Heart left ventricle (tissue), 16 donors: ENCODE measurements at regions not wholly inside any gene's neighbourhood (a gene's known extent, or its start where the extent isn't known, plus 50 kb on each side); places are given as distances from the start of the nearest gene placed in this dataset.

Source experiments
- ATAC-seq, 4 donors: fragments of 200-7000 bp; cut with Tn5 transposase; one replicate each; pipeline ENCODE4 v1.9.1; 2020 to 2022; ENCODE audit warnings: moderate library complexity in 4 of 4, mild to moderate bottlenecking in 3 of 4, moderate number of reproducible peaks in 1 of 4
- DNase-seq, 5 donors: peaks; one replicate each; pipeline ENCODE4 v3.0.0-alpha.2; 2020
- H3K27ac ChIP-seq, 12 donors: fragments of 200-600 bp; sonication (generic) in 4 of 12; one replicate each; pipeline versions ENCODE4 v1.5.0 to v1.8.0; 2016 to 2022; ENCODE audit warnings: mild to moderate bottlenecking in 2 of 12
- H3K27me3 ChIP-seq, 9 donors: fragments of 200-600 bp; sonication (generic) in 2 of 9; one replicate each; pipeline versions ENCODE4 v1.5.1 to v1.8.0; 2016 to 2022; ENCODE audit warnings: mild to moderate bottlenecking in 3 of 9
- H3K36me3 ChIP-seq, 9 donors: fragments of 200-600 bp; sonication (generic) in 2 of 9; one replicate each; pipeline versions ENCODE4 v1.5.0 to v1.8.0; 2018 to 2022; ENCODE audit warnings: mild to moderate bottlenecking in 2 of 9
- H3K4me1 ChIP-seq, 12 donors: fragments of 200-600 bp; sonication (generic) in 4 of 12; one replicate each; pipeline versions ENCODE4 v1.5.0 to v1.8.0; 2016 to 2022; ENCODE audit warnings: mild to moderate bottlenecking in 3 of 12
- H3K4me3 ChIP-seq, 12 donors: fragments of 200-600 bp; sonication (generic) in 4 of 12; one replicate each; pipeline versions ENCODE4 v1.5.0 to v1.8.0; 2017 to 2022; ENCODE audit warnings: mild to moderate bottlenecking in 9 of 12, moderate library complexity in 4 of 12
- H3K9me3 ChIP-seq, 12 donors: fragments of 200-600 bp; sonication (generic) in 4 of 12; one replicate each; pipeline versions ENCODE4 v1.5.0 to v1.8.0; 2016 to 2022; ENCODE audit warnings: mild to moderate bottlenecking in 1 of 12
- POLR2A ChIP-seq, 2 donors: fragments of 450-650 bp; IDR thresholded peaks; one replicate each; pipeline ENCODE4 v1.6.1; 2017; ENCODE audit warnings: antibody characterized with exemption in 2 of 2, mild to moderate bottlenecking in 2 of 2, moderate library complexity in 2 of 2
- WGBS, 4 donors: extraction: QIAGEN DNeasy Blood & Tissue Kit in 2 of 4; methylation state at CpG; one replicate each; pipeline versions ENCODE4 v1.1.5 to v1.1.7; 2013 to 2018; 5-methylcytosine and 5-hydroxymethylcytosine counted together
- intact Hi-C, 10 donors: fragments of 100-400 bp; cut with DNase I; formaldehyde crosslinking; loops; one replicate each; pipeline versions ENCODE4 v1.11.1 to v1.14.2; 2022
- TF ChIP-seq, protein P1 (sequence below), 12 donors: fragments of 200-600 bp; sonication (generic) in 4 of 12; IDR thresholded peaks; one replicate each; pipeline versions ENCODE4 v1.5.0 to v1.8.0; 2018 to 2022; ENCODE audit warnings: antibody characterized with exemption in 12 of 12, mild to moderate bottlenecking in 5 of 12
- donor health status: ischemic (EF 13 %, LVEDD 7.1; RV severe dilation, severe dysfunction).
- donor health status: healthy with polysubstance abuse.
- donor health status: DM: no; HTN: yes; CAD: no.
- donor health status: DM: no; HTN: no; CAD: no.
- donor health status: ischemic (EF 25% LVEDD 6.9; RV normal size, moderate dysfunction).
- donor health status: ischemic (EF 25% LVEDD 5.7; RV mildly dilated, moderate dysfunction).
- donor health status: healthy.
- donor health status: DM: yes; HTN: yes; CAD: no.
- donor health status: ischemic (EF 35%, LVEDD 5.7; RV mildly dilated, moderate dysfunction).
- donor health status: nonischemic (EF 11% LVEDD 7.7; RV severe dilation, severe dysfunction).
- donor health status: DM: yes; HTN: yes; CAD: no.
- donor health status: PGD.
- donor health status: ischemic (EF 29% LVEDD 5.4; RV normal size, mild dysfunction).
- donor health status: nonischemic (EF 23%, LVEDD 6.1; RV moderate dilation, normal function).

DNA sequence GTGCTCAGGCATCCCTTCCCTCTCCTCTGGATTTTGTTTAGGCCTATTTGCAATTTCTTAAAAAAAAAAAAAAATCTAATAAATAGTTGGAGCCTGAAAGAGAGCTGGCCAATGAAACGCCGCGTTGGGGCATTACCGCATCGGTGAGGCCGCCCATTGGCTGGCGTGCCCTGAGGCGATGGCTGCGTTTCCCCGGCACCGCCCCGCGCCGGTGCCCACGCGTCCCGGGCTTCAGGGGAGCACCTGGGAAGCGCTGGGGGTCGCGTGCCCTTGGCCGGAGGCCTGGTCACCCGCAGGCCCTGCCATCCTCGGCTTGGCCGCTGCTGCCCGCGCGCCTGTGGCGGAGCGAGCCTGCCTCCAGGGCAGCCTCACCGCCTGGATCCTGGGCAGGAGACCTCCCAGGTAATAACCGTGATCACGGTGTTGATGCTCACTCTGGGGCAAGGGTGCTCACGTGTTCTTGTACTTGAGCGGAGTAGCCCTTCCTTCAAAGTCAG, 155.4 kb downstream of the NRN1 start:
- Histone ChIP-seq H3K27ac (no peak overlapping the region), H3K4me3 (peak overlapping the region in 11 of 12 donors; percentile 16 to 55 (median 46)), H3K9me3 (peaks cover 0 to 8% (median 0%) of the 10 kb centered on the region in 12 donors), H3K36me3 (no peaks in the 10 kb centered on the region), H3K27me3 (peaks cover 0 to 22% (median 9%) of the 10 kb centered on the region in 9 donors), H3K4me1 (peaks cover 0 to 14% (median 0%) of the 10 kb centered on the region in 12 donors)
- 1 to 4% (median 3%) methylated on average over 22 to 34 of the region's 34 CpGs for WGBS, 4 donors
- intact Hi-C loops, result no loop called here
- TF ChIP-seq POLR2A (IDR thresholded peaks at IDR 0.05), result no peak
- TF ChIP-seq, protein P1, sequence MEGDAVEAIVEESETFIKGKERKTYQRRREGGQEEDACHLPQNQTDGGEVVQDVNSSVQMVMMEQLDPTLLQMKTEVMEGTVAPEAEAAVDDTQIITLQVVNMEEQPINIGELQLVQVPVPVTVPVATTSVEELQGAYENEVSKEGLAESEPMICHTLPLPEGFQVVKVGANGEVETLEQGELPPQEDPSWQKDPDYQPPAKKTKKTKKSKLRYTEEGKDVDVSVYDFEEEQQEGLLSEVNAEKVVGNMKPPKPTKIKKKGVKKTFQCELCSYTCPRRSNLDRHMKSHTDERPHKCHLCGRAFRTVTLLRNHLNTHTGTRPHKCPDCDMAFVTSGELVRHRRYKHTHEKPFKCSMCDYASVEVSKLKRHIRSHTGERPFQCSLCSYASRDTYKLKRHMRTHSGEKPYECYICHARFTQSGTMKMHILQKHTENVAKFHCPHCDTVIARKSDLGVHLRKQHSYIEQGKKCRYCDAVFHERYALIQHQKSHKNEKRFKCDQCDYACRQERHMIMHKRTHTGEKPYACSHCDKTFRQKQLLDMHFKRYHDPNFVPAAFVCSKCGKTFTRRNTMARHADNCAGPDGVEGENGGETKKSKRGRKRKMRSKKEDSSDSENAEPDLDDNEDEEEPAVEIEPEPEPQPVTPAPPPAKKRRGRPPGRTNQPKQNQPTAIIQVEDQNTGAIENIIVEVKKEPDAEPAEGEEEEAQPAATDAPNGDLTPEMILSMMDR (IDR thresholded peaks at IDR 0.05), result no peak
- DNase-seq (peak; percentile 34 to 77 (median 50)), ATAC-seq (peak; percentile 61 to 91 (median 84))

- 6 to 11% (median 8%) methylated on average over 14 to 16 of the region's 16 CpGs for WGBS, 4 donors
These were observed 155.9 kb downstream of the NRN1 start for GRCh38 chr6:5850848-5851255.

GRCh38 chr6:5846889-5847288, 159.8 kb downstream of the NRN1 start:
- H3K27me3 ChIP-seq, result peaks cover 0 to 21% (median 9%) of the 10 kb centered on the region in 9 donors
- no peak for ATAC-seq
- TF ChIP-seq, protein P1 (IDR thresholded peaks at IDR 0.05), result no peak
- no peak for TF ChIP-seq POLR2A (IDR thresholded peaks at IDR 0.05)
- H3K4me1 ChIP-seq, result peaks cover 0 to 14% (median 0%) of the 10 kb centered on the region in 12 donors
- no peaks in the 10 kb centered on the region for H3K36me3 ChIP-seq
- H3K9me3 ChIP-seq, result peaks cover 0 to 15% (median 0%) of the 10 kb centered on the region in 12 donors
- 45 to 62% (median 51%) methylated on average over 2 of the region's 2 CpGs for WGBS, 4 donors
- DNase-seq, result no peak
- H3K27ac ChIP-seq, result no peak overlapping the region
- H3K4me3 ChIP-seq, result no peak overlapping the region
- intact Hi-C loops, result no loop called here

More at GRCh38 chr6:5850848-5851255, 155.9 kb downstream of the NRN1 start:
- Histone ChIP-seq H3K27me3 (peaks cover 0 to 22% (median 9%) of the 10 kb centered on the region in 9 donors), H3K4me1 (peaks cover 0 to 14% (median 0%) of the 10 kb centered on the region in 12 donors), H3K4me3 (peak overlapping the region in 11 of 12 donors; percentile 16 to 55 (median 46)), H3K36me3 (no peaks in the 10 kb centered on the region), H3K9me3 (peaks cover 0 to 8% (median 0%) of the 10 kb centered on the region in 12 donors), H3K27ac (no peak overlapping the region)
- TF ChIP-seq, protein P1 (IDR thresholded peaks at IDR 0.05), result no peak
- TF ChIP-seq POLR2A (IDR thresholded peaks at IDR 0.05), result no peak
- ATAC-seq, result peak in 2 of 4 donors; percentile 20 to 29
- no peak for DNase-seq
- intact Hi-C loops, result no loop called here

DNA sequence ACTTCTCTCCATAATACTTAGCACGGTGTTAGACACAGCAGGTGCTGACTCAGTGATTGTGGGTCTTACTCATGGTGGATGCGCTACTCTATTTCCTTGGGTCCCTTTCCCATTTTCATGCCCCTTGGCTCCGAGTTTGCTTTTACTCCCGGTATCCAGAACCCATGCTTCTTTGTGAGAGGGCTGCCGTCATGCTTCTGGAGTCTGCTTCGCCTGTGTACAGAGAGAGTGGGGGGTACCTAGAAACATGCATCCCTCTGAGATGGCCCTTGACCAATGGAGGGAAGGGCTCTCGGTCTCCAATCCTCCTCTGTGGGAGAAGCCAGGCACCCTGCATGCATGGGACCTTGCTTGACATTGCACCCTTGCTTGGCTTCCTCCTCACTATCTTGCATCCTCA, 160.4 kb downstream of the NRN1 start:
- ATAC-seq (no peak), DNase-seq (no peak)
- Histone ChIP-seq H3K4me3 (no peak overlapping the region), H3K36me3 (no peaks in the 10 kb centered on the region), H3K27me3 (peaks cover 0 to 16% (median 5%) of the 10 kb centered on the region in 9 donors), H3K9me3 (peaks cover 0 to 15% (median 0%) of the 10 kb centered on the region in 12 donors), H3K4me1 (peaks cover 0 to 9% (median 0%) of the 10 kb centered on the region in 12 donors), H3K27ac (no peak overlapping the region)
- 87 to 92% (median 89%) methylated on average over 7 of the region's 7 CpGs for WGBS, 4 donors
- no peak for TF ChIP-seq POLR2A (IDR thresholded peaks at IDR 0.05)
- TF ChIP-seq, protein P1 (IDR thresholded peaks at IDR 0.05), result no peak
- intact Hi-C loops, result no loop called here
